ENCODE measurements at regions not wholly inside any gene's neighbourhood (a gene's known extent, or its start where the extent isn't known, plus 50 kb on each side); places are given as distances from the start of the nearest gene placed in this dataset.

DNA sequence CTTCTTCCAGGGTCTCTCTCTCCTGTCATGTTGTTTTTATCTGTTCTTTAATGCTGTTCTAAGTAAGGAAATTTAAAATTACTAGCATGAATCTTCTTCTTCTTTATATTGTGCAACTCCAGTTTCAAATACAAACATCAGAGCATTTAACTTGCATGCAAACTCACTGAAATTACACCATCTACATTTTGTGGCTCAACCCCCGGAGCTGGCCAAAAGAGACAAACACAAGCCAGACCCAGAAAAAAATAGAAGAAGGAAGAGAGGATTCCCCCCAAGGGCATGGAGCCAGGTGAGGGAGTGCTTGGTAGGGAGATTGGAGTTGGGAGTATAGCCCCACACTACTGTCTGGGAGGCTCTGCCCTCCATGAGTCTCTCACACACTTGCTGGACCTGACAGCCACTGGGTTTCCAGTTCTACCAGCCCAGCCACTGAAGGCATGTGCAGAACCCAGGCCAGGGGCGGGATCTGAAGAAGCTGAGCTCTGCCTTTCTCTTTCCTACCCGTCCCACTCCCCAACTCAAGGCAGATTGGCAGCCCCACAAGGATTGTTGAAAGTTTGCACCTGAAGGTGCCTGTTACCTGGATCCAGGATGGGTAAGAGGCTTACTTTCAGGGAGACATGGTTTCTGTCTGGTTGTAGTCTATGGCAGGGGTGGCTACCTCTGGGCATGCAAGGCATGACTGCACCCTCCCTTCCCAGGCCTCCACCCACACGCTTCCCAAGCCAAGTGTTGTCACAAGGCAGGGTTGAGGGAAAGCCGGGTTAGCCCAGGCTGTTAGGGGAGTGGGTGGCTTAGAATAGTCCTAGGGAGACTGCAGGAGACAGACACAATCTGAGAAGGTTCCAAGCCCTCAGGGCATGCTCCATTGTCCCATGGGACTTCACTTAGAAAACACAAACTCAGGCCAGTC lies 297.2 kb downstream of the TGFB2 start:
- DNase-seq = no peak

GRCh38 chr1:218643281-218643680 lies 298.1 kb downstream of the TGFB2 start:
- no peak for DNase-seq

DNA sequence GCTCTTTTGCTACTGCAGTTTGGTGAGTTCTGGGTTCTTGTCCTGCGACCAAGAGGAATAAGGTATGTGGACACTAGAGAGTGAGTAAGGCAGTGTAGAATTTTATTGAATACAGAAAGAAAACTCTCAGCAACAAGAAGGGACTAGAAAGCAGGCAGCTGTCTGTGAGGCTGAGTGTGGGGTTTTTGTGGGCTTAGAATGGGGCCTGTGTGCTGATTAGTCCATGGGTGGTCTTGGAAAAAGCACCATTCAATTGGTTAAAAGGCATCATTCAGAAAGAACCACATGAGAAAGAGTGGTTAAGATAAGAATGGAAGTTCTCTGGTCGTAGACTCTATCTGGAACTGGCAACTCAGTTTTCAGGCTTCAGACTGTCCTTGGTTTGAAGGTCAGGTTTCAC lies 298.8 kb downstream of the TGFB2 start:
- no peak for DNase-seq

DNA sequence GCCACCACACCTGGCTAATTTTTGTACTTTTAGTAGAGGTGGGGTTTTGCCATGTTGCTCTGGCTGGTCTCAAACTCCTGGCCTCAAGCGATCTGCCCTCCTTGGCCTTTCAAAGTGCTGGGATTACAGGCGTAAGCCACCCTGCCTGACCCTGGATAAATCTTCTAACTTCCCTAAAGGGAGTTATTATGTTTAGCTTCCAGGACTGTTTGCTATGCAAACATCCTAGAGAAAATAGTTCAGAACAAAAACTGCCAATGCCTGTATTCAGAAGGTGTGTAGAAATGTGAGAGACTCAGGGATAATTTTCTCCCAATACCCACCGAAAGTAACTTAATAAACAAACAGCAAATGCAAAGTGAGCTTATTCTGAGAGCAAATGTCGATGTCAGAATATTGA lies 301.2 kb downstream of the TGFB2 start:
- DNase-seq = no peak

GRCh38 chr1:218656301-218657037 lies 311.3 kb downstream of the TGFB2 start:
- DNase-seq = no peak

DNA sequence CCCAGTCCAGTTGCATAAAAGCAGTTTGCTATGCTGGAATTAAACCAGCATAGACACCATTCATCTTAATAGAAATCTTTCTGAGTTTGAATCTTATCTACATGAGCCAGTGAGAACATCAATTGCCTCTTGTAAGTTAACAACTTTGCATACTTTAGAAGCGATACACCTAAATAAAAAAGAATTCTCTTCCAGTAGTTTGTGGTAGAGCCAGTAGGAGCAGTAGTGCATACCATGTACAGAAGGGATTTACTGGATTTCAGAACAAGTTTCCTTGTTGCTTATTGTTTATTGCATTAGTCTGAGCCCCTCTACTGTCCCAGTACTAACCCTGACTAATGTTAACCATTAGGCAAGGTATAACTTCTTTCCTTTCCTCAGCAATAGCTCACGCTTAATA lies 313.1 kb downstream of the TGFB2 start:
- no peak for DNase-seq

DNA sequence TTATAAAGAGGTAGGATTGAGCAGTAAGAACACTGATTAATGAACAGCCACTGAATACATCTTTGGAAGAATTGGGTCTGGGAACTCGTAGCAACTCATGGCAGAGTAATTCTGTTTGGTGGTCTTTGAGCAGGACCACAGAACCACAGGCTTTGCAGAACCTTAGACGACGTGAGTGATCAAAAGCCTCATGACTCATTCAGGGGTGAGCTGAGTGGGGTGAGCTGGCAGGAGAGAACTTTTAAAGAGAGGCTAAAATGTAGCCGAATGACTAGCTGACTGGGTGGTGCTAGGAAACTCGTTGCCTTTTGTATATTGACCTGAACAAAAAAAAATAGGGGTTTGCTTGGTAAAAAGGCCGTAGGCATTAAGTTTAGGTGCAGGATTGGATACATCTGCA lies 313.8 kb downstream of the TGFB2 start:
- DNase-seq = no peak

- no peak for DNase-seq
Observed at GRCh38 chr1:218659911-218660677, 315.0 kb downstream of the TGFB2 start.

- DNase-seq = no peak
Observed at GRCh38 chr1:218660678-218661053, 315.5 kb downstream of the TGFB2 start.

- no peak for DNase-seq
Observed at GRCh38 chr1:218661411-218661810, 316.3 kb downstream of the TGFB2 start.

DNA sequence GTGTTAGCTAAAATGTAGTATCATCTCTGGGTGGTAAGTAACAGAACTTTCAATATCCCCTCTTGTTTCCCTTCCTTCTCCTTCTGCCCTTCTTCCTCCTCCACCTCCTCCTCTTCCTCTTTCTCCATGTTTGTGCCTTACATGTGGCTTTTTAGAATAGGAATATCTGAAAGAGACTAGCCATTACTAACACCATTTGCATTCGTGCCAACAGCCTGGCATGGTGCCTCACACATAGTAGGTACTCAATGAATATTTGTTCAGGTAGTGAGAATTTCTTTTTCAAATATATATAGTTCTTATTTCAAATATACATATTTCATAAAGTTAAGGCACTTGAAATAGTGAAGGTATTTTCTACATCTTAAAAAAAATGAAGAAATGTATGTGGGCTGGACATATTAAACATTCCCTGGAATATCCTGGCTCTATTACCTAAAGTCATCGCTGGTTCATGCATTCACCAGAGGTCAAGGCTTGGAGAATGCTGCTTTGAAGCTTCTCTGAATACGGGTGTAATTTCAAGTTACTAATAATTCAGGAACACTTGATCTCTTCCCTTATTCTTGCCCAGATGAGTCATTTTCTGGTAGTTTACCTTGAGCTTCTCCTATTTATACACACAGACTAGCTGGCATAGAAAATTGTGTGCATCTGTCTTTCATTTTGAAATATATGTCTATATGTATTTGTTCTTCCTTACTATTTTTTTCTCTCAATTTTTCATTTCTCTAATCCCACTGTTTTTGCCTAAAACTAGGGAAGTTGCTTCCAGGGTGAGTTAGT lies 319.4 kb downstream of the TGFB2 start:
- DNase-seq = peak; percentile 21

DNA sequence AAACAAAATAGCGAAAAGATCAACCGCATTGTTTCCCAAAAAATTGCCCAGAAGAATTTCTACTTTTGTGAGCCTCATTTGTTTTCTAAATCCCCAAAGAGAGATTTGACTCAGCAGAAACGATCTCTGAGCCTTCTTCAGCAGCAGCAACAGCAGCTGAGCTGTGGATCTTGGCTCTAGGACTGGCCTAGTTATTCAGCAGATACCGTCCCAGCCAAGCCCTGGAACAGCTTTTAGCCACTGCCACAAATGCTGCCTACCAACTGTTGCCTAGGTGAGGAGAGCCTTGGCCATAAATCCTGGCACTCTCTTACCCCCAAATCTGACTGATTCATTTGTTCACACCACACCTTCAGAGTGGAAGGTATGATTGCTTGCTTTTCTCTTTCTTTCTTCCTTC lies 320.1 kb downstream of the TGFB2 start:
- DNase-seq = peak; percentile 80

DNA sequence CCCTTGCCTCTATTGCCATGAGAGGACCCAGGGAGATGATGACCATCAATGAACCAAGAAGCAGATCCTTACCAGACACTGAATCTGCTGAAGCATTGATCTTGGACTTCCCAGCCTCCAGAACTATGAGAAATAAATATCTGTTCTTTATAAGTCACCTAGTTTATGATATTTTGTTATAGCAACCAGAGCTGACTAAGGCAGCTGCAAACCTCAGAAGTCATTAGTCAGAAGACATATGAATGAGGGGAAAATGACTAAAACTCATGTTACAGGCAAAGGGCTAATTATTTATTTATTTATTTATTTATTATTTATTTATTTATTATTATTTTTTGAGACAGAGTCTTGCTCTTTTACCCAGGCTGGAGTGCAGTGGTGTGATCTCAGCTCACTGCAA lies 321.1 kb downstream of the TGFB2 start:
- DNase-seq = no peak

DNA sequence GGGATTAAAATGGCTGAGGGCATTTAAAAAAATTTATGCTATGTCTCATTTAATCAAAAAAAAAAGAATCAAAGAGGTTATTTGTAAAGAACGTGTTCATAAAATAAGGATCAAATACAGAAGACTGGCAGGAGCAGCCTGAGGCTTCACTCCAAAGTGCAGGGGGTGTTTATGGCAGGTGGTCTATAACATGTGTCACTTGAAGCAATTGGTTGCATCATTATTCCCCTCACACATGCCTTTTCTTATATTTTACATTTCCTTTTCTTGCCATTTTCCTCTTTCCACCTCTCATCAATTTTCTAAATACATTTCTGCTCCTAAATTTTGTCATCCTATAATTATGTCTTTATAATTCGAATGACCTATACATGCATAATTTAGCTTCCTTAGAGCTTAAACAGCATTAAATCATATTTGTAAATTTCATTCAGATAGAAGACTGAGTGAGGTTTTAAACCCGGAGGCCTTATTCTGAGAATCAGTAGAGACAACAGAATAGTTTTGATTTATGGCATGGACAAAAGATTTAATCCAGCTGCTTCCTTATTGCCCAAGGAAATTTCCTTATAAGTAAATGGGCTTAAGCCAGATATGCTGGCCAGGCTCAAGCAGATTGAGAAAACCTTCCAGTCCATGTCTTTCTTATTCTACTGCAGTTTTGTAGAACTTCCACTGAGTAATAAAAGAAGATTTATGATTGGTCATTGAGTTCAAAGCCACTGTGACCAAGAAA lies 322.8 kb downstream of the TGFB2 start:
- no peak for DNase-seq

DNA sequence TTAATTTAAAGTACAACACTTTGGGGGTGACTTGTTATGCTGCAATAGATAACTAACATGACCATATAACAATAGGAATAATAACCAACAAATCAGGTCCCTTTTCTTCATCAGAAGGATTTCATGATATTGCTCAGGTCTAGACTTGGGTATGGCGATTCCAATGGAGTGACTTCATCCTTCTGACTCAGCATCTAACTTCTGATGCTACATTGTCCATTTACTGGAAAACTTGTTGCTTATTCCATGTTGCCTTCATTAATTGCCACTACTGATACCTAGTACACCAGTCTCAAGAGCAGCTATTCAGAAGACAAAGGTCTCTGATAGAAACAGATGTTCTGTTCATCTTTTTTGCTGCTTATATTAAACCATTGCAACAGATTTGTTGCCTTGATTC lies 324.3 kb downstream of the TGFB2 start:
- no peak for DNase-seq

- no peak for DNase-seq
Observed at GRCh38 chr1:218670875-218671274, 325.7 kb downstream of the TGFB2 start.

GRCh38 chr1:218671573-218671972 lies 326.4 kb downstream of the TGFB2 start:
- peak; percentile 98 for DNase-seq

DNA sequence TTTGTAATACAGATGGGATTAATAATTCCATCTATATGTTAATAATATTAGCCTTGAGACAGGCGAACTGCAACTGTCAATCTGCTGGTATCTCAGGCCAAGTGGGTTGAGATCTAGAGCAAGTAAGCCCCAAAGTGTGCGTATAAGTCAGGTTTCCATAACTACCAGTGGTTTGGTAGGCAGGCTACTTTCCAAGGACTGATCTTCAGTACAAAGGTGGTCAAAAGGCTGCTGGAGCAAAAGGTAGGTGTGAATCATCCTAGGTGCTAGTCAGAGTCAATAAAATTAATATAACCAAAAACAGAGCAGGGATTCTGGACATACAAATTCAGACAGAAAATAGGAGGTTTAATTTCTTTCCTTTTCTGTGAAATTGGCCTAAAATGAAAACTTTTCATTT lies 328.0 kb downstream of the TGFB2 start:
- no peak for DNase-seq

DNA sequence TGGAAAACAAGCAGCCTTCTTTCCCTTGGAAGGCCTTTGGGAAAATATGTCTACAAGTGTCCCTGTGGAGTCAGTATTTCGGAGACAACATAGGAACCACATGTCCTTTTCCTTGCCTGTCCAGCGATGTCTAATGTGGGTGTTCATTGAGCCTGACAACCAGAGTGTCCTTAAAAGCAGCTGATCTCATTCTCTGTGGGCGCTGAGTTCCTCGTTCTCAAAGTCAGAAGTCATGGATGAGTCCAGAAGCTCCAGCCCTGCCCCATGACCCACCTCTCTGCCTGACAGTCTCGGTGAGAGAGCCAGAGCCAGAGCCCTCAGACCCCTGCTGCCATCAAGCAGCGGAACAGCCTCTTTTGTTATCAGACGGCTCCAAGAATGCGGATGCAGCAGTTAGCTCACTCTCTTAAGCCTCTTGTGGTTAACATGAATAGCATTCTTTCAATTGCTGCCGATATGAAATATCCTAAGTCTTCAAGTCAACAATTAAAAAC lies 329.2 kb downstream of the TGFB2 start:
- DNase-seq = no peak

- DNase-seq = no peak
Observed at GRCh38 chr1:218677026-218677425, 331.9 kb downstream of the TGFB2 start.

GRCh38 chr1:218679391-218679790 lies 334.3 kb downstream of the TGFB2 start:
- DNase-seq = no peak

Measured in DMS 273 treated with DMSO at 0.1 percent for 48 hours (cell line).